Neural cell (in vitro differentiated cells): ENCODE measurements at regions not wholly inside any gene's neighbourhood (a gene's known extent, or its start where the extent isn't known, plus 50 kb on each side); places are given as distances from the start of the nearest gene placed in this dataset.

Experiments used
- H2AFZ ChIP-seq: fragments of 200-600, 300-800 bp; sonication (generic), shearing (Covaris generic); 2 replicates; pipeline ENCODE4 v1.6.0; 2014; ENCODE audit warnings: low read depth, mild to moderate bottlenecking, antibody characterized with exemption, low read length, moderate library complexity
- H3F3A ChIP-seq: fragments of 200-600 bp; shearing (Covaris generic); 2 replicates; pipeline ENCODE4 v1.6.1; 2016; ENCODE audit warnings: mild to moderate bottlenecking, moderate library complexity, mixed read lengths, antibody characterized with exemption, low read length; ENCODE audit not compliant: insufficient read depth, poor library complexity, severe bottlenecking
- H3K27ac ChIP-seq: fragments of 200-600, 300-800 bp; sonication (generic), shearing (Covaris generic); 2 replicates; pipeline ENCODE4 v1.5.1; 2014; ENCODE audit warnings: mild to moderate bottlenecking, low read length, moderate library complexity
- H3K27me3 ChIP-seq: fragments of 300-800, 200-600 bp; sonication (generic), shearing (Covaris generic); 2 replicates; pipeline ENCODE4 v1.6.0; 2014; ENCODE audit warnings: mild to moderate bottlenecking, low read depth, low read length, moderate library complexity; ENCODE audit not compliant: insufficient read depth
- H3K36me3 ChIP-seq: fragments of 300-800, 200-600 bp; sonication (generic), shearing (Covaris generic); 2 replicates; pipeline ENCODE4 v1.5.1; 2014; ENCODE audit warnings: mild to moderate bottlenecking, antibody characterized with exemption, low read length, moderate library complexity; ENCODE audit not compliant: insufficient read depth
- H3K4me2 ChIP-seq: fragments of 300-800, 200-600 bp; sonication (generic), shearing (Covaris generic); 2 replicates; pipeline ENCODE4 v1.6.0; 2014; ENCODE audit warnings: mild to moderate bottlenecking, low read length
- H3K4me3 ChIP-seq: fragments of 300-800, 200-600 bp; sonication (generic), shearing (Covaris generic); 2 replicates; pipeline ENCODE4 v1.5.1; 2014; ENCODE audit warnings: mild to moderate bottlenecking, low read length, moderate library complexity
- H3K79me2 ChIP-seq: fragments of 200-600 bp; shearing (Covaris generic); replicated peaks from 2 replicates; pipeline ENCODE4 v1.6.0; 2014; ENCODE audit warnings: mild to moderate bottlenecking, low read length, moderate library complexity; ENCODE audit not compliant: insufficient read depth
- H3K9ac ChIP-seq: fragments of 300-800, 200-600 bp; sonication (generic), shearing (Covaris generic); 2 replicates; pipeline ENCODE4 v1.6.1; 2016; ENCODE audit warnings: mild to moderate bottlenecking, low read length, mixed read lengths
- H3K9me2 ChIP-seq: fragments of 200-600 bp; shearing (Covaris generic); 2 replicates; pipeline ENCODE4 v1.6.1; 2016; ENCODE audit warnings: mild to moderate bottlenecking, low read length, mixed read lengths; ENCODE audit not compliant: insufficient read depth
- H3K9me3 ChIP-seq: fragments of 200-600, 300-800 bp; sonication (generic), shearing (Covaris generic); 2 replicates; pipeline ENCODE4 v1.6.1; 2016; ENCODE audit warnings: mild to moderate bottlenecking, mixed run types, low read length, moderate library complexity, mixed read lengths
- H4K20me1 ChIP-seq: fragments of 200-600 bp; shearing (Covaris generic); 2 replicates; pipeline ENCODE4 v1.6.1; 2016; ENCODE audit warnings: mild to moderate bottlenecking, mixed run types; ENCODE audit not compliant: insufficient read depth
- EP300 ChIP-seq: fragments of 450-650 bp; conservative IDR thresholded peaks from 2 replicates; pipeline ENCODE4 v1.6.1; 2014; ENCODE audit warnings: antibody characterized with exemption, mild to moderate bottlenecking, moderate library complexity; ENCODE audit not compliant: poor library complexity, severe bottlenecking
- EZH2 ChIP-seq: fragments of 200-600, 300-800 bp; shearing (Covaris generic), sonication (generic); IDR thresholded peaks from 2 replicates; pipeline ENCODE4 v1.6.1; 2014; ENCODE audit warnings: antibody characterized with exemption, low read length, borderline replicate concordance, mild to moderate bottlenecking; ENCODE audit not compliant: insufficient read depth, poor library complexity, severe bottlenecking
- MXI1 ChIP-seq: fragments of 450-650 bp; conservative IDR thresholded peaks from 2 replicates; pipeline ENCODE4 v1.6.1; 2014; ENCODE audit warnings: antibody characterized with exemption, mild to moderate bottlenecking; ENCODE audit not compliant: poor library complexity, severe bottlenecking
- POLR2AphosphoS5 ChIP-seq: IDR thresholded peaks from 2 replicates; pipeline ENCODE4 v1.6.1; 2012
- RAD21 ChIP-seq: fragments of 450-650 bp; conservative IDR thresholded peaks from 2 replicates; pipeline ENCODE4 v1.6.1; 2014; ENCODE audit warnings: antibody characterized with exemption, mild to moderate bottlenecking, moderate library complexity
- SMC3 ChIP-seq: fragments of 450-650 bp; conservative IDR thresholded peaks from 2 replicates; pipeline ENCODE4 v1.6.1; 2014; ENCODE audit warnings: antibody characterized with exemption, mild to moderate bottlenecking, moderate library complexity; ENCODE audit not compliant: poor library complexity
- TAF1 ChIP-seq: IDR thresholded peaks from 2 replicates; pipeline ENCODE4 v1.6.1; 2012; ENCODE audit warnings: low read depth
- TF ChIP-seq, protein P1 (sequence below): fragments of 450-650 bp; IDR thresholded peaks from 2 replicates; pipeline ENCODE4 v1.5.1; 2014; ENCODE audit warnings: antibody characterized with exemption, mild to moderate bottlenecking, moderate library complexity; ENCODE audit not compliant: poor library complexity, severe bottlenecking
- TF ChIP-seq, protein P2 (sequence below): IDR thresholded peaks from 2 replicates; pipeline ENCODE4 v1.6.1; 2012; ENCODE audit warnings: borderline replicate concordance

- no peaks in the 10 kb centered on the region for H3K9me3 ChIP-seq
- H3K9me2 ChIP-seq, result no peaks in the 10 kb centered on the region
- no peaks in the 10 kb centered on the region for H4K20me1 ChIP-seq
- H3K27me3 ChIP-seq, result no peaks in the 10 kb centered on the region
- no peak for TF ChIP-seq EZH2
- no peak for TF ChIP-seq POLR2AphosphoS5
- no peak for TF ChIP-seq EP300
- TF ChIP-seq, protein P1, sequence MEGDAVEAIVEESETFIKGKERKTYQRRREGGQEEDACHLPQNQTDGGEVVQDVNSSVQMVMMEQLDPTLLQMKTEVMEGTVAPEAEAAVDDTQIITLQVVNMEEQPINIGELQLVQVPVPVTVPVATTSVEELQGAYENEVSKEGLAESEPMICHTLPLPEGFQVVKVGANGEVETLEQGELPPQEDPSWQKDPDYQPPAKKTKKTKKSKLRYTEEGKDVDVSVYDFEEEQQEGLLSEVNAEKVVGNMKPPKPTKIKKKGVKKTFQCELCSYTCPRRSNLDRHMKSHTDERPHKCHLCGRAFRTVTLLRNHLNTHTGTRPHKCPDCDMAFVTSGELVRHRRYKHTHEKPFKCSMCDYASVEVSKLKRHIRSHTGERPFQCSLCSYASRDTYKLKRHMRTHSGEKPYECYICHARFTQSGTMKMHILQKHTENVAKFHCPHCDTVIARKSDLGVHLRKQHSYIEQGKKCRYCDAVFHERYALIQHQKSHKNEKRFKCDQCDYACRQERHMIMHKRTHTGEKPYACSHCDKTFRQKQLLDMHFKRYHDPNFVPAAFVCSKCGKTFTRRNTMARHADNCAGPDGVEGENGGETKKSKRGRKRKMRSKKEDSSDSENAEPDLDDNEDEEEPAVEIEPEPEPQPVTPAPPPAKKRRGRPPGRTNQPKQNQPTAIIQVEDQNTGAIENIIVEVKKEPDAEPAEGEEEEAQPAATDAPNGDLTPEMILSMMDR, result no peak
- TF ChIP-seq RAD21, result no peak
- no peak for TF ChIP-seq SMC3
- TF ChIP-seq, protein P2, sequence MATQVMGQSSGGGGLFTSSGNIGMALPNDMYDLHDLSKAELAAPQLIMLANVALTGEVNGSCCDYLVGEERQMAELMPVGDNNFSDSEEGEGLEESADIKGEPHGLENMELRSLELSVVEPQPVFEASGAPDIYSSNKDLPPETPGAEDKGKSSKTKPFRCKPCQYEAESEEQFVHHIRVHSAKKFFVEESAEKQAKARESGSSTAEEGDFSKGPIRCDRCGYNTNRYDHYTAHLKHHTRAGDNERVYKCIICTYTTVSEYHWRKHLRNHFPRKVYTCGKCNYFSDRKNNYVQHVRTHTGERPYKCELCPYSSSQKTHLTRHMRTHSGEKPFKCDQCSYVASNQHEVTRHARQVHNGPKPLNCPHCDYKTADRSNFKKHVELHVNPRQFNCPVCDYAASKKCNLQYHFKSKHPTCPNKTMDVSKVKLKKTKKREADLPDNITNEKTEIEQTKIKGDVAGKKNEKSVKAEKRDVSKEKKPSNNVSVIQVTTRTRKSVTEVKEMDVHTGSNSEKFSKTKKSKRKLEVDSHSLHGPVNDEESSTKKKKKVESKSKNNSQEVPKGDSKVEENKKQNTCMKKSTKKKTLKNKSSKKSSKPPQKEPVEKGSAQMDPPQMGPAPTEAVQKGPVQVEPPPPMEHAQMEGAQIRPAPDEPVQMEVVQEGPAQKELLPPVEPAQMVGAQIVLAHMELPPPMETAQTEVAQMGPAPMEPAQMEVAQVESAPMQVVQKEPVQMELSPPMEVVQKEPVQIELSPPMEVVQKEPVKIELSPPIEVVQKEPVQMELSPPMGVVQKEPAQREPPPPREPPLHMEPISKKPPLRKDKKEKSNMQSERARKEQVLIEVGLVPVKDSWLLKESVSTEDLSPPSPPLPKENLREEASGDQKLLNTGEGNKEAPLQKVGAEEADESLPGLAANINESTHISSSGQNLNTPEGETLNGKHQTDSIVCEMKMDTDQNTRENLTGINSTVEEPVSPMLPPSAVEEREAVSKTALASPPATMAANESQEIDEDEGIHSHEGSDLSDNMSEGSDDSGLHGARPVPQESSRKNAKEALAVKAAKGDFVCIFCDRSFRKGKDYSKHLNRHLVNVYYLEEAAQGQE, result no peak
- no peak for TF ChIP-seq MXI1
- no peak for TF ChIP-seq TAF1
- H2AFZ ChIP-seq, result no peak overlapping the region
- H3K36me3 ChIP-seq, result no peaks in the 10 kb centered on the region
- H3K4me3 ChIP-seq, result no peak overlapping the region
- H3K79me2 ChIP-seq, result no peaks in the 10 kb centered on the region
- no peak overlapping the region for H3K27ac ChIP-seq
- H3K4me2 ChIP-seq, result no peak overlapping the region
- H3K9ac ChIP-seq, result no peak overlapping the region
- no peaks in the 10 kb centered on the region for H3F3A ChIP-seq
Observed at GRCh38 chr9:108437656-108438055, 418.1 kb downstream of the ACTL7B start.

DNA sequence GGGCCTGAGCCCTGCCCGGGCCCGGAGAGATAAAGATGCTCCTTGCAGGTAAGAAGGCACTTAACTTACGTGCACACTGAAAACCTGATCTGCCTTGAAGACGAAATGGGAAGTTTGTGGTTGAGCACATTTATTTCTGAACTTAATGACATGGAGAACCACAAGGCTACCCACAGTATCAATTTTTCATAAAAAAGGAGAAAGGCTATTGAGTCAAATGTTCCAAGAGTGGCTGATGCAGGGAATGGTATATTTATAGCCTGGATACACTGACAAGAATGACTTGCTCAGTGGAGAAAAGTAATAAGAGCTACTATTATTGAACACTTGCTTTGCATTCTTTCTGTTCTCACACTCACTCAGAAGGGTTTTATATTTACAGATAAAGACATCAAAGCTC lies 419.3 kb downstream of the ACTL7B start:
- Histone ChIP-seq H3K9me3 (no peaks in the 10 kb centered on the region), H2AFZ (no peak overlapping the region), H3F3A (no peaks in the 10 kb centered on the region), H3K27ac (no peak overlapping the region), H3K9me2 (no peaks in the 10 kb centered on the region), H3K79me2 (no peaks in the 10 kb centered on the region), H3K36me3 (no peaks in the 10 kb centered on the region), H4K20me1 (no peaks in the 10 kb centered on the region), H3K4me3 (no peak overlapping the region), H3K9ac (no peak overlapping the region), H3K27me3 (no peaks in the 10 kb centered on the region), H3K4me2 (no peak overlapping the region)
- TF ChIP-seq EP300 (no peak), EZH2 (no peak), SMC3 (no peak), RAD21 (no peak), POLR2AphosphoS5 (no peak), TAF1 (no peak), MXI1 (no peak)
- TF ChIP-seq, protein P1, result no peak
- TF ChIP-seq, protein P2, result no peak
